22Rv1 (cell line): ENCODE measurements at regions not wholly inside any gene's neighbourhood (a gene's known extent, or its start where the extent isn't known, plus 50 kb on each side); places are given as distances from the start of the nearest gene placed in this dataset.

Experiments used
- CTCF ChIP-seq: fragments of 450-650 bp; IDR thresholded peaks from 2 replicates; pipeline ENCODE4 v1.5.1; 2017; ENCODE audit warnings: mild to moderate bottlenecking
- ZFX ChIP-seq: fragments of 450-650 bp; IDR thresholded peaks from 2 replicates; pipeline ENCODE4 v1.6.1; 2017; ENCODE audit warnings: antibody characterized with exemption, borderline replicate concordance

DNA sequence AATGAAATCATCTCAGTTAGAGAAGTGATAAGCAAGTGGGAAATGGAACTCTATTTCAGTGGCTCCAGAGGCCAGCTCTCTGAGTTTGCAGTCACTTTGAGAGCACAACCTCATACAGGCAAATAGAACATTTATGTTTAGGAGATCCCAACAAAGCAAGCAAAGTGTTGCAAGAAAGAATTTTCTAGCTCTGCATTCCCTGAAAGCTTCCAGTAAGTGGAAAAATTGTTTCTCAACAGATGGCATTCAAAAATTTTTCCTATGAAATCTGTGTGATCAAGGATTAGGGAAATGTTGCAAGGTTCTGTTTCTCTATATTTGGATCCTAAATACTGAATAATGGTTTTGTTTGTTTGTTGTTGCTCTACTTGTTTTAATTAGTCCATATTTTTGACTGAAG is 764.2 kb upstream of the ZNF608 start:
- no peak for TF ChIP-seq CTCF
- TF ChIP-seq ZFX: no peak
